ENCODE measurements at regions not wholly inside any gene's neighbourhood (a gene's known extent, or its start where the extent isn't known, plus 50 kb on each side); places are given as distances from the start of the nearest gene placed in this dataset.
"Not testable (repeated sequence)": the region's sequence is repeated elsewhere in the genome, so short reads cannot be mapped to it uniquely, and the experiment has no call there.

DNA sequence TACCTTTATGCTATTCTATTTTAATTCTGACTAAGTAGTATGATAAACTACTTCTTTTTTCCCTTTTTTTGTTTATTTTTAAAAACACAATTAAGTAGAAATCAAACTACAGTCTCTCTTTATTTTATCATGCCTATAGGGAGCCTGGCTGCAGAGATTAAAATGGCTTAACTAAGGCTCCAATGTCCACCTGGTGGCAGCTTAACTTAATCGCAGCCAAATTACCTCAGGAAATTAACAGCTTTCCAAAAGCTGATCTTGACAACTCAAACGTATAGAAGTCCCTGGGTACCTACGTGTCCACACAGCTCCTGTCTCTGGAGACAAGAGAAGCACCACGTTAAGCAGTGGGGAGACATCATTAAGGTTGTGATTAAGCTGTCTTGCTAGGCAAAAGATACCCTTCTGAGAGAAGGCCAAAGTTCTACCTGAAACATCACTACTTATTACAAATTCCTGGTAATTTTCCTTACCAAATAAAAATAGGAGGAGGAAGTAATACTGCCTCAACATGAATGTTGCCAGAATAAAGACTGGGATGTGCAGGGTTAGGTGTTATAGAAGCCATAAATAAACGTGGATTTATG is 63.2 kb upstream of the SNX19 start:
- peak; percentile 17 to 55 for DNase-seq (ENCODE audit: low read depth in 2 of 2)

DNA sequence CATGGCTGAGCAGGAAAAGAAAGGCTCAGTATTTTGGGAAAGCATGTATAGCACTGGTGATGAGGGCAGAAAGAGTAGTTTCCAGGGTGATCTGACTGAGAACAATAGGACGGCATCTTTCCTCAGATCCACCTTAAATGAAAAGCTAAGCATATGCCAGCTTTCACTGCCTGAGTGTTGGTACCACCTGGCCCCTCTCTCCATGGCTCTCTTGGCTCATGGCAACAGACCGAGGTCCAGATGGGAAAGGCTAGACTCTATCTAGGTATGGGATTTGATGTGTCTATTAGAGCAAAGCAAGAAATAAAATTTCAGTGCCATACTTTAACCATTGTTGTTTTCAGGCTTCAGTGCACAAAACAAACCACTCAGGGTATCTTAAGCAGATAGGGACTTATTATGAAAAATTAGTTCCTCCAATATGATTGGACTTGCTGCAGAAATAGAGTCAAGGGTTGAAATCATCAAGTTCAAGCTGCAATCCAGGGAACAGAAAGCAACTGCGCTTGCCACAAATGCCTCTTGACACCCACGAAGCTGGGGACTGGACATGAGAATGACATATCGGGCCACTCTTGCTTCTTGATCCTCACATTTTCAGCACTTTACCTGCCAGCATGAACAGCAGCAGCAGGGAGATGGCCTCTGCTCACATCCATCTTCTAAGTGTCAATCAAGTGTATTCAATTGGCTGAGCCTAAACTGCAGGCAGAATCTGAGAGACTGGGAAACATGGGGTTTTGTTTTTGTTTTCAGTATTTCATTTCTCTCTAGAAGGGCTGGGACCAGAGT is 64.0 kb upstream of the SNX19 start:
- DNase-seq (ENCODE audit: low read depth in 2 of 2): no peak

DNA sequence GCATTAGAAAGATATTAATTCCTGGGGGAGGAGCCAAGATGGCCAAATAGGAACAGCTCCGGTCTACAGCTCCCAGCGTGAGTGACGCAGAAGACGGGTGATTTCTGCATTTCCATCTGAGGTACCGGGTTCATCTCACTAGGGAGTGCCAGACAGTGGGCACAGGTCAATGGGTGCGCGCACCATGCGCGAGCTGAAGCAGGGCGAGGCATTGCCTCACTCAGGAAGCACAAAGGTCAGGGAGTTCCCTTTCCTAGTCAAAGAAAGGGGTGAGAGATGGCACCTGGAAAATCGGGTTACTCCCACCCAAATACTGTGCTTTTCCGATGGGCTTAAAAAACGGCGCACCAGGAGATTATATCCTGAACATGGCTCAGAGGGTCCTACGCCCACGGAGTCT is 68.0 kb upstream of the SNX19 start:
- not testable (repeated sequence) for DNase-seq (ENCODE audit: low read depth in 2 of 2)

DNA sequence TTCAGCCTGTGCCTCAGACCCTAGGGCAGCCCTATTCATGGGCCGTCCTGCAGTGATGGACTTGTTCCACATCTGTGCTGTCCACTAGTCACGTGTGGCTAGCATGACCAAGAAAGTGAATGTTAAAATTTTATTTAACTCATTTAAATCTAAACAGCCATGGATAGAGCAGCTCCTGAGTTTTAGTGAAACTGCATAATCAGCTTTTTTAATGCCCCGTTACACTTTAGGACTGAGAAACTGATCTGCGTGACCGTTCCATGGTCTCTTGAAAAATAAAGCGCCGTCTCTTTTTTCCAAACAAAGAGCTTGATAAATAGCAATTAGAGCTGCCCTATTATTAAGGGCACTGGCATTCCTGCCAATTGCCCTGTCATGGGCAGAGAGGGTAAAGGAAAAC is 76.5 kb upstream of the SNX19 start:
- no peak for DNase-seq (ENCODE audit: low read depth in 2 of 2)

DNA sequence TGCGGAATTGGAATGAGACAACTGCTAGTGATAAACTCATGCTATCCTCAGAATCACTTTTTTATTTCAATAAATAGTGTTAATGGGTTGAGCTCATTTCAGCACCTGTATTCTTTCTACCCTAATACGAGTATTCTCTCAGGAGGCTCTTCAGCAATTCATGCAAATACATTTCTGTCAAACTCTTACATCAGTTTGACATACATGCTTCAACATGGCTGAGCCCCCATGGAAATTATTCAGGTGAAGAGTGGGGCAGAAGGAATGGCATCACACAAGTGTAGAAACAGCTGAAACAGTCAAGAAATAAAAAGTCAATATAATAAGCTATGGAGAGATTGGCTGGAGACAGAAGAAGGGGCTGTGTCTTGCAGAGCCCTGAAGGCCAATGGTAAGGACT is 77.8 kb upstream of the SNX19 start:
- DNase-seq (ENCODE audit: low read depth in 2 of 2): no peak

DNA sequence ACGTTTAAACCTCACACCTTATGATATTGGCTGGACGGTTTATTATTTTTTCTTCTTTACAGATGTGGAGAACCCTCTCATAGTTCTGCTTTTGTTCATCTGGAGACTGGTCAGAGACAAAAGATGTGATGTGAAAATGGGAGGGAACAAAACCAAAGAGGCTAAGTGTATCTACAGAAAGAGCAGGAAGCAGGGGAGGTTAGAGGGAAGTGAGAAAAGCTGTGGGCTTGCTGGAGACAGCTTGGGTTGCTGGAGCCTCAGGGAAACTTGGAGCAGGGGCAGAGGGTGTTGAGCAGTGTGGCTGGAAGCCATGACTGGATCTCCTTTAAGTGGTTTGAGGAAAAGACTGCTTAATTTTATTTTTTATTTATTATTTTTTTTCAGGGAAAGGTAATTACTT is 79.0 kb upstream of the SNX19 start:
- no peak for DNase-seq (ENCODE audit: low read depth in 2 of 2)

DNA sequence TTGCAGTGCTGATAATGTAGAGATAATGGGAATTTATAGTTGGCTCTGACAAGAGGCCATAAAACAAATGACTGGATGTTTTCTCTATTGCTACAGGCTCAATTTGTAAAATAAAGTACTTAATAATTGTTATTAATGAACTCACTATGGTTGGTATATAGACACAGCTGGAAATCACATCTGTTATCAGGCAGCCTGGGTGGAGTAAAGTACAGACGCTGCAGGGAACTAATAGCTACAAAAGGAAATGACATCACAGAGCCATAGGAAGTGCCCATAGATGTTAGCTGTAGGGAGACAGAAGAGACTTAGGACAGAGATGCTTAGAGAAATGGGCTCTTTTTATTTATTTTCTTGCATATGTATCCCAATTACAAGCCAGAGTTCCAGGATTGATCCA is 81.0 kb upstream of the SNX19 start:
- no peak for DNase-seq (ENCODE audit: low read depth in 2 of 2)

DNA sequence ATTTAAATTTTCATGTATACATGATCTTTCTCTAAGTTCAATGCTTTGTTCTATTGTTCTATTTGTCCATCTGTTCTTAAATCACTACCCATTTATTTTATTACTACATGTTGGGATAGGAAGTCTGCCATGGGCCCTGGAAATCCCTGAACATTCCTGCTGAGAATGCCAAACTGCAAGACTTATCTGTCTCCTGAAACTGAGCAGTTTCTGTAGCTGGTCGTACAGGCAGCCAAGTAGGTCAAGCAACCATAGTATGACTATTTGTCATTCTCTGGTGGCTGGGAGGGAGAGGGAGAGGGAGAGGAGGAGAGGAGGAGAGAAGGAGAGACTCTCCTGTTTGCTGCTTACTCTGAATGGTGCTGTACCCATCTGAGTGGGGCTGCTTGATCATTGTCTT is 82.8 kb upstream of the SNX19 start:
- DNase-seq (ENCODE audit: low read depth in 2 of 2): peak; percentile 40 to 65

DNA sequence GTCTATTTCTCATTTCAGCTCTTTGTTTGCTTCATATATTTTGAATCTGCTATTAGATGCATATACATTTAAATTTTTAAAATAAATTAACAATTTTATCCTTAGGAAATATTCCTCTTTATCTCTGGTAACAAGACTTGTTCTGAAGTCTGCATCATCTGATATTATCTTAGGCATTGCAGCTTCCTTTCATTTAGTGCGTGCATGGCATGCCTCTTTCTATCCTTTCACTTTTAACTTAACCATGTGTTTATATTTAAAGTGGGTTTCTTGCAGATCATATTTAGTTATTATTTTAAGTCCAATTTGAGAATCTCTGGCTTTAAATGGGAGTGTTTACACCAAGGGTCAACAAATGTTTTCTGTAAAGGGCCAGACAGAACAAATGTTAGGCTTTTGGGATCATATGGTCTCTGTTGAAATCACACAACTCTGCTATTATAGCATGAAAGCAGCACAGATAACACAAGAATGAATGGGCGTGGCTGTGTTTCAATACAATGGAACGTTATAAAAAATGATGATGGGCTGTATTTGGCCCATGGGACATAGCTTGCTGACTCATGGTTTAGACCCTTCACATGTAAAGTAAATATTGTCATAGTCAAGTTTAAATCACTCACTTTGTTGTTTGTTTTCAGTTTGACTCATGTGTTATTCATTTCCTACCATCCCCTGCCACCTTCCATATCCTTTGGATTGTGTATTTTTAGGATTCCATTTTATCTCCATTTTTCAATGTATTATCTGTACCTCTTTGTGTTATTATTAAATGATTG is 83.9 kb upstream of the SNX19 start:
- DNase-seq (ENCODE audit: low read depth in 2 of 2): peak; percentile 79 to 94

DNA sequence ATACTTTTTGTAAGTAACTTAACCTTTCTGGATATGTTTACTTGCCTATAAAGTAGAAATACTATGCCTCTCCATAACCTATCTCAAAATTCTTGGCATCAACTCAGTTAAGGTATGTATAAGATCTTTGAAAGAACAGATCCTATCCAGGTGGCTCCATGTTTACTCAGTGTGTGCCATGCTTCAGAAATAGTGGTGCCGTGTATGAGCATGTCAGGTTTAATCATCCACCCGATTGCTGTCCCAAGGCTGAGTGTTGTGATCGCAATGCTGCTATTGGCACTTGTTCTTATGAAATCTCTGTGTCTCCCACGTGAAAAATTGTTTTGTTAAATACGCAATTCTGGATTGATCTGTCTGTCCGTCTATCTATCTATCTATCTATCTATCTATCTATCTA is 85.9 kb upstream of the SNX19 start:
- DNase-seq (ENCODE audit: low read depth in 2 of 2): no peak

DNA sequence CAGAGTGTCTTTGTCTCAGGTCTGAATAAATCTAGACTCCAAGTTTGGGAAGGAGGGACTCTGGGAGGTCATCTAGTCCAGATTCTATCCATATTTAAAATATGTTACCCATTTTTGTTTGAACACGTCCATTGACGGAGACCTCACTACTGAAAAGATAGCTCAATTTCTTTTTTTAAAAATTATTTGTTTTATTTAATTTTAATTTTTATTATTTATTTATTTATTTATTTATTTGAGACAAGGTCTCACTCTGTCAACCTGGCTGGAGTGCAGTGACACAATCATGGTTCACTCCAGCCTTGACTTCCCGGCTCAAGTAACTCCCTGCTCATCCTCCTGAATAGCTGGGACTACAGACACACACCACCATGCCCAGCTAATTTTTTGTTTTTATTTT is 89.5 kb upstream of the SNX19 start:
- DNase-seq (ENCODE audit: low read depth in 2 of 2): no peak

DNA sequence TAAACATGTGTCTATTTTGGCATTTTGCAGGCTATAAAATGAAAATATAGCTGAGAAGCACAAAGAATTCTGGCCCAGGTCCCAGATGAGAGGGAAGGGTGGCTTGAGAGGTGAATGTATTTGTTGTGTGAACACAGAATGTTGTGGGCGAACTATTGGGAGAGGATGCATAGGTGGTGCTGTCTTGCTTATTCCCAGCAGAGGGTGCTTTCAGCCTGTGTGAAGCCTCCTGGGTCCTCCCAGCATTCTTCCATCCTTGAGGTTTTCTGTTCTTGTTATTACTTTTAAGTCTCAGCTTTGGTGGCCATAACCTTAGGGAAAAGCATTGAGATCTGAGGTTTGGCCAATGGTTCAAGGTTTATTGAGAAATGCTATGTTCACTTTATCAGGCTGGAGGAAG is 108.7 kb upstream of the SNX19 start:
- DNase-seq (ENCODE audit: low read depth in 2 of 2): peak; percentile 6 to 7

DNA sequence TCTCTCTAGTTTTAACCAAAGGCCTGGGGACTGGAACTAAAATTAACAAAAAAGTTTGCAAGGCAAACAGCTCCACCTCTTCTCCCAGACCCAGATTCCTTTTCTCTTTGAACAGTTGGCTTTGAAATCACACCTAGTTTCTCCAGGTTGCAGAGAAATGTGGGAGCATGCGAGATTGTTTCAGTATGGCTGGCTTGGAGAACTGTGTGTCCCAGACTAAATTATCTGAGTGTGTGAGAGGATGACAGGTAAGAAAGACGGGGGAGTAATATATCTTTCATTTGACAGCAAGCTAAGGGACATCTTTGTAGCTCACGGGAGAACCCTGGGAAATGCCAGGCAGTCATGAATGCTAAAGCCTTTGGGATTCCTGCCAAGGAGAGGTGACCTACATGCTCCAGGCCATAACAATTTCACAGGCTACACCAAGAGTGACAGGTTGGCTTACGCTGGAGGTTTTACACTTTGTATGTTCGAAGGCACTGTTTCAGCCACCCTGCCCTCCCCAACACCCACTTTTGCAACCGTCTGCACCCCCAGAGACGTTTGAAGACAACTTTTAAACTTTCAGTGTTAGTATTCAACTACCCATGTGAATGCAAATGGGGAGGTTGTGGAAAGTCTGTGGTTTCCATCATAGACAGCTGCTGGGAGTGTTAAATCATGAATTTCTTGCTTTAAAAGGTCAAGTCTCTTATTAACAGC is 109.3 kb upstream of the SNX19 start:
- peak in 1 of 2 donors; percentile 7 for DNase-seq (ENCODE audit: low read depth in 2 of 2)

DNA sequence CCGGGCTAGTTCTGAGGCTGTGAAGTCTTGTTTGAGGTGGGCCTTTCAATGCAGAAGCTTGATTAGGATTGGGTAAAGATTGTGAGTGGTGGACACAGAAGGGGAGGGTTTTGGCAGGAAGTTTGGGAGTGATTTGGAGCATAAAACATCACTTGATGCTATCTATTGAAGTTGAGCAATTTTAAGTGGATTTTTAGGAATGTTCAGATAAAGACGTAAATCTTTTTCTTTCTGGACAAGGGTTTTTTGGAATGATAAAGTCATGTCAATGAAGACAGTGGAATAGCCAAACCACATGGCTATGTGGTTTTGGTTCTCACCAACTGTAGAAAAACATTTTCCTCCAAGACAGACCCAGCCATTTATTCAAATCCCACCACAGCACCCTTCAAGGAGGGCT is 111.2 kb upstream of the SNX19 start:
- DNase-seq (ENCODE audit: low read depth in 2 of 2): no peak

DNA sequence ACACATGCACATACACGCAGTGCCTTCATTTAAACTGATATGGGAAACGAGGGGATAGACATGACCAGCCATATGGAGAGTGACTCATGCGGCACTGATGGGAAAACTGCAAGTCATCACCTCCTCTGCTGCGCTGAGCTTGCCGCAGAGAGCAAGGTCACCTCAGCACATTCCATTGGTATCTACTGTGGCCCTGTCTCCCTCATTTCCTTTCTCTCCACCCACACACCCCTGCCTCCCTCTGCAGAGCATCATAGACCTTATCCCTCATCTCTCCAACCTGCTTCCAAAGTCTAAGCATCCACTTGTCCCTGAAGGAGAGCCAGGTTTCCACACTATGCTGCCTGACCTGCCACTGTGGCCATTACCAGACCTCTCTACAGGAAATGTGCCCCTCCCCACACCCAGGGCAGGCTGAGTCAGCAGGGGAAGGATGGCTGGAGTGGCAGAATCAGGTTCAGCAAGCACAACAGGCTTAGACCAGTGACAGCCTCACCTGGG is 116.9 kb upstream of the SNX19 start:
- peak; percentile 59 to 66 for DNase-seq (ENCODE audit: low read depth in 2 of 2)

DNA sequence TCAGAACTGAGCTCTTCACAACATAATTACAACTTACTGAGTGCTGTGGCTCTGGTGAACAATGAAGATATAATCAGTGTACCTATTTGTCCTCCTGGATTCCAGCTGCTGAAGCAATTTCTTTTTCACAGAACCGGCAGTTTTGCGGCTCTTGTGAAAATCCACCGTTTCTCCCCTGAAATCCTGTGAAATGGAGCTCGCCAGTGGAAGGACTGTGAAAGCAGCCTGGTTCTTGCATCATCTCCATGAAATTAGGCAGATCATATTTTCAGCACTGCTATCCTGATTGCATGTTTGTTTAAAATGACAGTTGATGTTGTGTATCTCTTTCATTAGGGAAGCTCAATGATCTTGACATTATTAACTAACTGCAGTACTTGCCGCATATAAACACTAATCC is 120.2 kb upstream of the SNX19 start:
- no peak for DNase-seq (ENCODE audit: low read depth in 2 of 2)

DNA sequence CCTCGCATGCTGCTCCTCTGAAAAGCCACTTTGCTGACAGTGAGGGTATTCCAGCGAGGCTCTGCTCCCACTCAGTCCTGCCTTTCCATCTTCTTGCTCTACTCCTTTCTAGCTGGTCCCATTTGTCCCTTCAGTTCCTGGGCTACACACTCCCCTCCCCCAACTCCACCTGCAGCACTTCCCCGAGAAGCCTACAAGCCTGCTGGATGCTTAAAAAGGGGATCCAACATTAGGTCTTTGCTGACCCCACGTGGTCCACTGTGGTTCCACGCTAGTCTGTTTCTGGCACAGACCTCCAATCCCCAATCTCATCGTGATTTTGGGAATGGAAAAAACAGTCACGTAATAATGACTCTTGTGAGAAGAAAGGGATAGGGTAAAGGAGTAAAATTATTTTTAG is 121.6 kb upstream of the SNX19 start:
- peak in 1 of 2 donors; percentile 36 for DNase-seq (ENCODE audit: low read depth in 2 of 2)

DNA sequence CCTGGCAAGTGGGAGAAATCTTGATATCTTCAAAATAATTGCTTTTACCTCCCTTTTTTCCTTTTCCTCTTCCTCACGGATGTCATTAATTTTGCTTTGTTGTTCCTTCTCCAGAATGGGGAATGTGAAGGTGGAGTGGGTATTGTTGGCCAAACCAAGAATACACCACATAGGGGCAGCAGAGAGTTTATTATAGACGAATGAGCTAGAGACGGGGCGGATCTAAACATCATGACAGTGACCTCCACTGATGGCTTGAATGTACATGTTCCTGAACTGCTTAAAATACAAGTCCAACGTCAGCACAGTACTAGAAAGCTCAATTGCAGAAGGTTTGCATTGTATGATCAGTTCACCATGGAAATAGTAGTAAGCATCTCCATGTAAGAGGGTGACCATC is 122.3 kb upstream of the SNX19 start:
- peak in 1 of 2 donors; percentile 5 for DNase-seq (ENCODE audit: low read depth in 2 of 2)

DNA sequence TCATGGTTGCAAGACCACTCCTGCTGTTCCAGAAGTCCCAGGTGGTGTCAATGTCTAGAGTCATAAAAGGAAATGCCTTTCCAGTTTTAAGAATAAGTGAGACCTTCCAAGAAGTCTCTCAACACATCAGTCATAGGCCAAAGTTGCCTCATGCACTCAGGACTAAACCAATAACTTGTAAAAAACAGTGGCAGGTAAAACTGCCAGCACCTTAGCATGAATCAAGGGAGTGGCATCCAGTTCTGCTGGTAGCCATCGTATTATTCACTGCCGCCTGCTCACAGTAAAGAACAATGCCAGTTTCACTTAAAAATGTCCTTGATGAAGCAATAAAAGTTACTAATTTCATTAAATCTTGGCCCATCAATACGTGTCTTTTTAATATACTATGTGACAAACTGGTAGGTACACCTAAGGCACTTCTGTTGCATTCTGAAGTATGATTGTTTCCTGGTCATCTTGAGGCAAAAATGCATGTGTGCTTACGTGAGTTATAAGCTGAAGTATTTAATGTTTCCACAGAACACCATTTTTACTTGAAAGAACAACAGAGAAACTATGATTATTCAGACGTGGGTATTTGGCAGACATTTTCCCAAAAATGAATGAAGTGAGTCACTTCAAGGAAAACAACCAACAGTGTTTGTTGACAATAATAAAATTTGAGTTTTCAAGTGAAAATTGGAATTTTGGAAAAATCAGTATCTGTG is 125.2 kb upstream of the SNX19 start:
- DNase-seq (ENCODE audit: low read depth in 2 of 2): no peak

DNA sequence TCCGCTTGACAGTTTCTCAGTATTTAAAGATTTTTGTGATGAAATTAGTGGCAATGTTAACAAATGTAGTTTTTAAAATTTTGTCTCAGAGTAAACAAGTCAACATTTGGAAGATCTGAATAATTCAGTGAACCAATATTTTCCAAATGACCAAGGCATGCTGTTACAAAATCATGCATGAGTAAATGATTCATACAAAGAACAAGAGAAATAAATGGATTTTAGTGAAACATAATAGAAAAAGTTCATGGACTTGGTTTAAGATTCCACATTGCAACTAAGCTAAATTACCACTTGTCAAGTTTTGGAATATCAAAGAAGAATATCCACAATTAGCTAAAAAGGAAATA is 125.7 kb upstream of the SNX19 start:
- DNase-seq (ENCODE audit: low read depth in 2 of 2): no peak

DNA sequence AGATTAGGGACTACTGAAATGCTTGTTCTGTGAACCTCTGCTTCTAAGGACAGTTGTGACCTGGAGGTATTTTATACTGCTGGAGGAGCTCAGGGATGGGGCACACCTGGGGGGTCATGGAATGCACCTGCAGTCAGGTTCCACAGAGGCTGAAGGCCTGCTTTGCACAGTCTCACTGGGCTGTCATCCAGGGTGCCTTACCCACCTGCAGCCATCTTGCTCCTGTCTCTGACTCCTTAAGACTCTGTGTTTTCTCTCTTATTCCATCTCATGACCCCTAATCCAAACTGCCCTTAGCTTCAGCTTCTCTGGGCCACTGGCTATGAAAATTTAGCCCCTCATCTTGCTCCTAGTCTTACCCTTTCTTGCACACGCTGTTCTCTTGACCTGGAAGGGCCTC is 127.0 kb upstream of the SNX19 start:
- no peak for DNase-seq (ENCODE audit: low read depth in 2 of 2)

All from lung microvascular endothelial cell (primary cell).